NB4 (cell line): ENCODE measurements at regions not wholly inside any gene's neighbourhood (a gene's known extent, or its start where the extent isn't known, plus 50 kb on each side); places are given as distances from the start of the nearest gene placed in this dataset.

Experiments
- DNase-seq: peaks from one replicate; pipeline ENCODE4 v3.0.0; 2010; ENCODE audit warnings: low read depth
- H3K4me3 ChIP-seq: one replicate; pipeline ENCODE4 v1.5.1; 2011; ENCODE audit warnings: mild to moderate bottlenecking, low read depth, low read length, moderate library complexity
- CTCF ChIP-seq: IDR thresholded peaks from one replicate; pipeline ENCODE4 v1.5.1; 2012; ENCODE audit warnings: low read depth, low read length
- MAX ChIP-seq: IDR thresholded peaks from 2 replicates; pipeline ENCODE4 v1.6.1; 2011; ENCODE audit warnings: low read depth, low read length
- MYC ChIP-seq: IDR thresholded peaks from 2 replicates; pipeline ENCODE4 v1.6.1; 2011; ENCODE audit warnings: low read depth, low read length
- POLR2A ChIP-seq: IDR thresholded peaks from 2 replicates; pipeline ENCODE4 v1.6.1; 2011; ENCODE audit warnings: mild to moderate bottlenecking; ENCODE audit not compliant: insufficient read length; ENCODE audit errors: extremely low read depth

- no peak for TF ChIP-seq MYC
- TF ChIP-seq MAX, result no peak
- TF ChIP-seq CTCF, result no peak
- TF ChIP-seq POLR2A, result no peak
- DNase-seq, result no peak
These were observed 565.3 kb upstream of the BRINP1 start for GRCh38 chr9:119934497-119934896.

GRCh38 chr9:119933191-119933590 is 564.0 kb upstream of the BRINP1 start:
- TF ChIP-seq MAX (no peak), POLR2A (no peak), MYC (no peak), CTCF (no peak)
- H3K4me3 ChIP-seq, result no peak overlapping the region
- DNase-seq, result no peak

More at GRCh38 chr9:119934497-119934896, 565.3 kb upstream of the BRINP1 start:
- H3K4me3 ChIP-seq, result no peak overlapping the region

- no peak overlapping the region for H3K4me3 ChIP-seq
- TF ChIP-seq POLR2A, result no peak
- no peak for TF ChIP-seq MYC
- no peak for TF ChIP-seq CTCF
- no peak for TF ChIP-seq MAX
These were observed 555.5 kb upstream of the BRINP1 start for GRCh38 chr9:119924736-119925135.

GRCh38 chr9:119917175-119917574 is 547.9 kb upstream of the BRINP1 start:
- no peak for DNase-seq
- TF ChIP-seq MYC (no peak), MAX (no peak), CTCF (no peak), POLR2A (no peak)
- H3K4me3 ChIP-seq, result no peak overlapping the region

More at GRCh38 chr9:119924736-119925135, 555.5 kb upstream of the BRINP1 start:
- no peak for DNase-seq

- DNase-seq, result no peak
- H3K4me3 ChIP-seq, result no peak overlapping the region
- TF ChIP-seq CTCF, result no peak
- TF ChIP-seq MAX, result no peak
- TF ChIP-seq MYC, result no peak
- no peak for TF ChIP-seq POLR2A
These were observed 537.8 kb upstream of the BRINP1 start for GRCh38 chr9:119907056-119907455.

GRCh38 chr9:119905724-119906123 is 536.5 kb upstream of the BRINP1 start:
- TF ChIP-seq CTCF, result no peak
- no peak overlapping the region for H3K4me3 ChIP-seq
- DNase-seq, result no peak
